K562 (cell line): ENCODE measurements at regions not wholly inside any gene's neighbourhood (a gene's known extent, or its start where the extent isn't known, plus 50 kb on each side); places are given as distances from the start of the nearest gene placed in this dataset.

Experiments used
- ATAC-seq: fragments of 200-7000 bp; cut with Tn5 transposase; 3 replicates; pipeline ENCODE4 v1.9.1; 2020; ENCODE audit warnings: moderate library complexity
- BruUV-seq: library from RNA; stranded (reverse); fragments of 400-500 nt; replicated peaks from 2 replicates; lab custom pipeline; 2021; lab: Mats Ljungman, UMichigan
- CTCF ChIA-PET: fragments of 300-600 bp; formaldehyde crosslinking; extraction: SDS; loops from one replicate; lab custom pipeline; 2021; ENCODE audit warnings: low intra/inter-chr PET ratio; lab: Yijun Ruan, JAX
- POLR2A ChIA-PET: fragments of 300-600, 350-650 bp; sonication (Branson Sonifier 250); formaldehyde crosslinking; extraction: SDS; loops from one replicate; lab custom pipeline; 2021; ENCODE audit warnings: antibody characterized with exemption, inconsistent platforms; lab: Yijun Ruan, JAX
- DNase-seq, 4 experiments: peaks; one replicate each; pipeline versions ENCODE4 v3.0.0 to v3.0.0-alpha.2; 2011 to 2018; ENCODE audit warnings: low spot score in 3 of 4, mixed read lengths in 3 of 4; ENCODE audit errors: extremely low read depth in 1 of 4
- FAIRE-seq: peaks from 2 replicates; lab custom pipeline; 2011; peaks lifted over from hg19 to GRCh38; lab: Jason Lieb, UNC
- H2AFZ ChIP-seq: 2 replicates; pipeline ENCODE4 v1.6.0; 2011; ENCODE audit warnings: low read depth, low read length, control low read depth, inconsistent platforms
- H3K27ac ChIP-seq: fragments of 200-600 bp; 3 replicates; pipeline ENCODE4 v1.8.0; 2011; ENCODE audit warnings: low read depth, mild to moderate bottlenecking, control low read depth, inconsistent platforms, low read length, moderate library complexity, mixed read lengths; ENCODE audit errors: extremely low read depth
- H3K27me3 ChIP-seq, 2 experiments: fragments of 300-600 bp in 1 of 2; 2 replicates in 1 of 2; 3 replicates in 1 of 2; pipeline versions ENCODE4 v1.6.0 to v1.8.0; 2011; ENCODE audit warnings: inconsistent platforms in 2 of 2, low read length in 2 of 2, mild to moderate bottlenecking in 1 of 2, mixed read lengths in 1 of 2, moderate library complexity in 1 of 2; ENCODE audit not compliant: control insufficient read depth in 2 of 2, insufficient read depth in 2 of 2
- H3K36me3 ChIP-seq: fragments of 300-600 bp; 3 replicates; pipeline ENCODE4 v1.8.0; 2011; ENCODE audit warnings: mild to moderate bottlenecking, low read length, inconsistent platforms; ENCODE audit not compliant: control insufficient read depth, insufficient read depth
- H3K4me1 ChIP-seq, 2 experiments: fragments of 200-600 bp in 1 of 2; replicated peaks in 1 of 2; 2 replicates in 1 of 2; 3 replicates in 1 of 2; pipeline versions ENCODE4 v1.5.1 to v1.8.0; 2011; ENCODE audit warnings: inconsistent platforms in 2 of 2, low read length in 2 of 2, mild to moderate bottlenecking in 1 of 2, mixed read lengths in 1 of 2, moderate library complexity in 1 of 2; ENCODE audit not compliant: control insufficient read depth in 2 of 2, insufficient read depth in 2 of 2
- H3K4me2 ChIP-seq: 2 replicates; pipeline ENCODE4 v1.6.1; 2011; ENCODE audit warnings: low read length, control low read depth, inconsistent platforms, mixed read lengths; ENCODE audit not compliant: insufficient read depth
- H3K4me3 ChIP-seq: fragments of 200-600 bp; sonication (generic), shearing (Covaris generic); 2 replicates; pipeline ENCODE4 v1.5.1; 2016; ENCODE audit warnings: control low read depth, inconsistent platforms
- H3K79me2 ChIP-seq: fragments of 200-600 bp; 3 replicates; pipeline ENCODE4 v1.8.0; 2011; ENCODE audit warnings: low read length, inconsistent platforms; ENCODE audit not compliant: control insufficient read depth, insufficient read depth
- H3K9ac ChIP-seq, 2 experiments: 2 replicates each; pipeline versions ENCODE4 v1.6.0 to v1.6.1; 2011; ENCODE audit warnings: low read depth in 2 of 2, low read length in 2 of 2, control low read depth in 1 of 2, inconsistent platforms in 1 of 2, mild to moderate bottlenecking in 1 of 2, mixed read lengths in 1 of 2; ENCODE audit not compliant: insufficient read depth in 1 of 2
- H3K9me1 ChIP-seq: one replicate; pipeline ENCODE4 v1.6.0; 2011; ENCODE audit warnings: inconsistent platforms, mild to moderate bottlenecking, low read length, moderate library complexity; ENCODE audit not compliant: control insufficient read depth, insufficient read depth
- H3K9me3 ChIP-seq: replicated peaks from 2 replicates; pipeline ENCODE4 v1.5.1; 2011; ENCODE audit warnings: low read depth, low read length, inconsistent platforms; ENCODE audit not compliant: control insufficient read depth, insufficient read depth
- H4K20me1 ChIP-seq: replicated peaks from 2 replicates; pipeline ENCODE4 v1.6.1; 2011; ENCODE audit warnings: low read length, inconsistent platforms, mixed read lengths; ENCODE audit not compliant: control insufficient read depth, insufficient read depth
- CTBP1 ChIP-seq: fragments of 450-650 bp; IDR thresholded peaks from 2 replicates; pipeline ENCODE4 v1.6.1; 2016; ENCODE audit warnings: borderline replicate concordance
- GABPA ChIP-seq: fragments of 200-800 bp; sonication (Bioruptor generic); conservative IDR thresholded peaks from 2 replicates; pipeline ENCODE4 v1.6.1; 2016; ENCODE audit warnings: low read depth, missing genetic modification characterization, missing compliant biosample characterization
- RBM14 ChIP-seq: fragments of 200-400 bp; formaldehyde crosslinking; IDR thresholded peaks from 2 replicates; pipeline ENCODE4 v1.6.1; 2018; ENCODE audit warnings: low read depth, mild to moderate bottlenecking, low read length, moderate library complexity, borderline replicate concordance; ENCODE audit not compliant: insufficient read depth
- TRIM24 ChIP-seq, 2 experiments: fragments of 450-650 bp; IDR thresholded peaks; 2 replicates each; pipeline ENCODE4 v1.6.1; 2016
- WHSC1 ChIP-seq: IDR thresholded peaks from one replicate; pipeline ENCODE4 v1.6.1; 2012; ENCODE audit warnings: low read length, control low read depth, inconsistent platforms
- ZBED1 ChIP-seq: IDR thresholded peaks from 2 replicates; pipeline ENCODE4 v1.6.1; 2014
- ZKSCAN8 ChIP-seq: fragments of 200-800 bp; sonication (Bioruptor generic); IDR thresholded peaks from 2 replicates; pipeline ENCODE4 v1.6.1; 2016; ENCODE audit warnings: missing genetic modification characterization, missing compliant biosample characterization
- ZNF717 ChIP-seq: fragments of 250-450 bp; sonication (Bioruptor Pico); IDR thresholded peaks from 2 replicates; pipeline ENCODE4 v1.5.0; 2021
- WGBS: fragments of 100-300 bp; shearing (Covaris generic); methylation state at CpG from one replicate; pipeline ENCODE4 v1.1.6; 2016; ENCODE audit warnings: low coverage, mixed read lengths; ENCODE audit not compliant: insufficient coverage; ENCODE audit errors: missing lambda C conversion rate; 5-methylcytosine and 5-hydroxymethylcytosine counted together
- in situ Hi-C: fragments of 300-500 bp; cut with MboI; formaldehyde crosslinking; loops from 4 replicates; pipeline ENCODE4 v1.15.0; 2018; ENCODE audit warnings: inconsistent platforms, mixed read lengths
- intact Hi-C: fragments of 100-400 bp; cut with micrococcal nuclease; formaldehyde crosslinking; loops from 2 replicates; pipeline ENCODE4 v1.14.2; 2022
- TF ChIP-seq, protein P1 (sequence below): conservative IDR thresholded peaks from 2 replicates; pipeline ENCODE4 v1.6.1; 2011; ENCODE audit warnings: low read depth, mild to moderate bottlenecking, low read length; ENCODE audit not compliant: control insufficient read depth
- TF ChIP-seq, protein P2 (sequence below): fragments of 200-800 bp; sonication (Bioruptor generic); IDR thresholded peaks from 2 replicates; pipeline ENCODE4 v1.6.1; 2017; ENCODE audit warnings: missing genetic modification characterization, missing compliant biosample characterization
- TF ChIP-seq, protein P3 (sequence below): fragments of 450-650 bp; IDR thresholded peaks from 2 replicates; pipeline ENCODE4 v1.6.1; 2016; ENCODE audit warnings: mild to moderate bottlenecking

DNA sequence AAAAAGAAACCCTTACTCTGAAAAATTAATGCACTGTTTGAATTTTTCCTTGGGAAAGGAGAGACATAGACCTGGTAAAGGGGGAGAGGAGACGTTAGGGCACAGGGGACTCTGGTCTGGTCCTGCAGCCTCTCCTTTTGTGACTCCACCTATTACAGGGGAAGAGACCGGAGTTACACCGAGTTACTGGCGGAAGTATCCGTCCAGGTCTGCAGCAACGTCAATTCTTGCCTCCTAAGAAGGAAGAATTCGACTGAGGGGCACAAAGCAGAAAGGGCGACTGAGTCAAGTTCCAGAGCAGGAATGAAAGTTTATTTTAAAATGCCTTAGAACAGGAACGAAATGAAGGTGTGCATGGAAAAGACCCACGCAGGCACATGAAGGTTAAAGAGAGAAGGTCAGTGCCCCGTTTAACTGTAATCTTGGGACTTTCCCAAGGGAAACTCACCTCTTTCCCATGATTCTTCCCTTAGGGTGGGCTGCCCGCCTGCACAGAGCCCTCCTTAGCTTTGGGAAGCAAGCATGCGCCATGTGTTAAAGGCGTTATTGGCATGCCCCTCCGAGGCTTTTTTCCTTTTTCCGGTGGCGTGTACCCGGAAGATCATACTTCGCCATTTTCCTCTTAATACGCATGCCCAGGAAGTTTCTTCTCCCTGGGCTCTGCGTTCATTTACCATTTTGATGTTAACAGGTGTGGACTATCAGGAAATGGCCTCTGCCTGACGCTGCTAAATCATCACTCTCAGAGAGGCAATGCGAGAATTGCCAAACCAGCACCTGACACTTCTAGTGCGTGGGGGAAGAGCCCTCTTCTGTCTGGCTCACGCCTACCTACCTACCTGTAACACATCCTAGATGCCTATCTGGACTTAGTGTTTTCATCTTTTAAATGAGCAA lies 409.6 kb upstream of the PAPPA start (continued):
- no peak for TF ChIP-seq ZKSCAN8 (CRISPR knock-in tag)
- TF ChIP-seq, all 486 proteins: peak for 4

DNA sequence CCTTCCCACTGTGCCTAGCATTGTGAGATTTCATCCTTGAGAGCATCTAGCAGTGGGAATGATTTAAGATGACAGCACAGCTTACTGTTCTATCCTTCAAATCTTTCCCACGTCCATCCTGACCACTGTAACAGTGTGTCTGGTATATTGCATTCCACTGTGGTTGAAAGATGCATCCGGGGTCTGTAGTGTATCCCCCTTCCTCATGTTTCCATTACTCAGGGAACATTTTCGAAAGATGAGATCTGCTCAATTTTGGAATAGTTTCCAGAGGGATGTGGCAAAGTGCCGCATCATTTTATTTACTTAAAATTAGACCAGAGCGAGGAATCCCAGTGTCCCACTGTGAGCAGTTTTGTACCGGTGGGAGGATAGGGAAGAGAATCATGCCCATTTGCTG lies 407.1 kb upstream of the PAPPA start:
- H3K27me3 ChIP-seq: no peaks in the 10 kb centered on the region
- no peak overlapping the region for H3K4me2 ChIP-seq
- DNase-seq (no peak), FAIRE-seq (no peak), ATAC-seq (no peak)
- H3K4me1 ChIP-seq: no peaks in the 10 kb centered on the region
- H3K27ac ChIP-seq: no peak overlapping the region
- no peaks in the 10 kb centered on the region for H3K79me2 ChIP-seq
- no peak overlapping the region for H3K4me3 ChIP-seq
- no TSS peak for BruUV-seq
- CTCF ChIA-PET: no interaction called here
- POLR2A ChIA-PET: no interaction called here
- WGBS: 2% methylated on average over 6 of the region's 6 CpGs
- H3K9me3 ChIP-seq: no peaks in the 10 kb centered on the region
- H2AFZ ChIP-seq: no peak overlapping the region
- no peaks in the 10 kb centered on the region for H3K9me1 ChIP-seq
- intact Hi-C loops (no loop called here), in situ Hi-C loops (no loop called here)
- no peaks in the 10 kb centered on the region for H4K20me1 ChIP-seq
- H3K9ac ChIP-seq: no peak overlapping the region
- no peak for TF ChIP-seq ZBED1
- no peak for TF ChIP-seq GABPA (tag)
- TF ChIP-seq, protein P1, sequence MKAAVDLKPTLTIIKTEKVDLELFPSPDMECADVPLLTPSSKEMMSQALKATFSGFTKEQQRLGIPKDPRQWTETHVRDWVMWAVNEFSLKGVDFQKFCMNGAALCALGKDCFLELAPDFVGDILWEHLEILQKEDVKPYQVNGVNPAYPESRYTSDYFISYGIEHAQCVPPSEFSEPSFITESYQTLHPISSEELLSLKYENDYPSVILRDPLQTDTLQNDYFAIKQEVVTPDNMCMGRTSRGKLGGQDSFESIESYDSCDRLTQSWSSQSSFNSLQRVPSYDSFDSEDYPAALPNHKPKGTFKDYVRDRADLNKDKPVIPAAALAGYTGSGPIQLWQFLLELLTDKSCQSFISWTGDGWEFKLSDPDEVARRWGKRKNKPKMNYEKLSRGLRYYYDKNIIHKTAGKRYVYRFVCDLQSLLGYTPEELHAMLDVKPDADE: no peak
- TF ChIP-seq CTBP1: no peak
- TF ChIP-seq, protein P2, sequence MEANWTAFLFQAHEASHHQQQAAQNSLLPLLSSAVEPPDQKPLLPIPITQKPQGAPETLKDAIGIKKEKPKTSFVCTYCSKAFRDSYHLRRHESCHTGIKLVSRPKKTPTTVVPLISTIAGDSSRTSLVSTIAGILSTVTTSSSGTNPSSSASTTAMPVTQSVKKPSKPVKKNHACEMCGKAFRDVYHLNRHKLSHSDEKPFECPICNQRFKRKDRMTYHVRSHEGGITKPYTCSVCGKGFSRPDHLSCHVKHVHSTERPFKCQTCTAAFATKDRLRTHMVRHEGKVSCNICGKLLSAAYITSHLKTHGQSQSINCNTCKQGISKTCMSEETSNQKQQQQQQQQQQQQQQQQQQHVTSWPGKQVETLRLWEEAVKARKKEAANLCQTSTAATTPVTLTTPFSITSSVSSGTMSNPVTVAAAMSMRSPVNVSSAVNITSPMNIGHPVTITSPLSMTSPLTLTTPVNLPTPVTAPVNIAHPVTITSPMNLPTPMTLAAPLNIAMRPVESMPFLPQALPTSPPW: no peak
- TF ChIP-seq RBM14: no peak
- TF ChIP-seq, protein P3, sequence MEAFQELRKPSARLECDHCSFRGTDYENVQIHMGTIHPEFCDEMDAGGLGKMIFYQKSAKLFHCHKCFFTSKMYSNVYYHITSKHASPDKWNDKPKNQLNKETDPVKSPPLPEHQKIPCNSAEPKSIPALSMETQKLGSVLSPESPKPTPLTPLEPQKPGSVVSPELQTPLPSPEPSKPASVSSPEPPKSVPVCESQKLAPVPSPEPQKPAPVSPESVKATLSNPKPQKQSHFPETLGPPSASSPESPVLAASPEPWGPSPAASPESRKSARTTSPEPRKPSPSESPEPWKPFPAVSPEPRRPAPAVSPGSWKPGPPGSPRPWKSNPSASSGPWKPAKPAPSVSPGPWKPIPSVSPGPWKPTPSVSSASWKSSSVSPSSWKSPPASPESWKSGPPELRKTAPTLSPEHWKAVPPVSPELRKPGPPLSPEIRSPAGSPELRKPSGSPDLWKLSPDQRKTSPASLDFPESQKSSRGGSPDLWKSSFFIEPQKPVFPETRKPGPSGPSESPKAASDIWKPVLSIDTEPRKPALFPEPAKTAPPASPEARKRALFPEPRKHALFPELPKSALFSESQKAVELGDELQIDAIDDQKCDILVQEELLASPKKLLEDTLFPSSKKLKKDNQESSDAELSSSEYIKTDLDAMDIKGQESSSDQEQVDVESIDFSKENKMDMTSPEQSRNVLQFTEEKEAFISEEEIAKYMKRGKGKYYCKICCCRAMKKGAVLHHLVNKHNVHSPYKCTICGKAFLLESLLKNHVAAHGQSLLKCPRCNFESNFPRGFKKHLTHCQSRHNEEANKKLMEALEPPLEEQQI: no peak
- no peak for TF ChIP-seq ZNF717
- no peak for TF ChIP-seq TRIM24 (IDR thresholded peaks at IDR 0.05)
- no peak for TF ChIP-seq WHSC1
- no peaks in the 10 kb centered on the region for H3K36me3 ChIP-seq
